ENCODE measurements at regions not wholly inside any gene's neighbourhood (a gene's known extent, or its start where the extent isn't known, plus 50 kb on each side); places are given as distances from the start of the nearest gene placed in this dataset.

GRCh38 chr6:81909981-81910900 is 157.8 kb upstream of the TENT5A start:
- TF ChIP-seq EZH2phosphoT487 (IDR thresholded peaks at IDR 0.05; ENCODE audit: borderline replicate concordance, low read length) (no peak), CTCF (conservative IDR thresholded peaks at IDR 0.05; ENCODE audit: low read depth, low read length) (no peak), EZH2 (IDR thresholded peaks at IDR 0.05; ENCODE audit: low read length, unreplicated experiment) (no peak)
